Activated T-cell treated with anti-CD3 and anti-CD28 coated beads, Interleukin-2, amount 50 U/mL, for 4 hours (primary cell): ENCODE measurements at regions not wholly inside any gene's neighbourhood (a gene's known extent, or its start where the extent isn't known, plus 50 kb on each side); places are given as distances from the start of the nearest gene placed in this dataset.

Experiments used
- ATAC-seq, 2 donors: fragments of 200-7000 bp; cut with Tn5 transposase; one replicate each; pipeline ENCODE4 v1.10.0; 2021
- DNase-seq: peaks from one replicate; pipeline ENCODE4 v3.0.0-alpha.2; 2020
- H3K27me3 Mint-ChIP-seq: one replicate; pipeline ENCODE4 v1.8.0; 2021; ENCODE audit warnings: low read depth, mixed read lengths
- H3K36me3 Mint-ChIP-seq: one replicate; pipeline ENCODE4 v1.8.0; 2022; ENCODE audit warnings: mixed read lengths; ENCODE audit not compliant: insufficient read depth
- H3K4me1 Mint-ChIP-seq: one replicate; pipeline ENCODE4 v1.8.0; 2021; ENCODE audit warnings: low read depth, mixed read lengths
- H3K4me3 Mint-ChIP-seq: one replicate; pipeline ENCODE4 v1.8.0; 2021; ENCODE audit warnings: mild to moderate bottlenecking, moderate library complexity, mixed read lengths
- H3K9me3 Mint-ChIP-seq: one replicate; pipeline ENCODE4 v1.8.0; 2021; ENCODE audit warnings: mixed read lengths

DNA sequence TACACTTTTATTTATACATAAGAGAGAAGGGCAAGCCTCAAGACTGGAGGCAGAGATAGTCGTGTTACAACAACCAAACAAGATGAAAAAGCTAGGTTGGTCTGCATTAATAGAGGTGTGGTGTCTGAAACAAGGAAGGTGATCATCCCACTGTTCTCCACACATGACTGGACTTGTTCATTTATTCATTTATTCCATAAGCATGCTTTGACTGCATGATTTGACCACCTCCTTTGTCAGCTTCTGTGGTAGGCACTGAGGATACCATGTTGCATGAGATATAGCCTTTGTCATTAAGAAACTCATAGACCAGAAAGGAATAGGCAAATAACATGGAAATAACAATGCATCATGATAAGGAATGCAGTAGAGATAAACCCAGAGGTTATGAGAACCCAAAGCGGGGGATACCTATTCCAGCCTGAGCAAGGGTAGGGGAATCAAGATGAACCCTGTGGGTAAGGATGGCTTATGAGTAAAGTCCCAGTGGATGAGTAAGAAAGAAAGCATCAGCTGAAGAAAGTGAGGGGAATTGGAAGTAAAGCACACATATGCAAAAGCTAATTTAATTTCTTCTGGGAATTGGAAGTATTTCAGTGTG, 173.7 kb upstream of the FGGY start:
- DNase-seq (no peak), ATAC-seq (no peak)
- Mint-ChIP-seq H3K36me3 (no peaks in the 10 kb centered on the region), H3K27me3 (peaks cover 8% of the 10 kb centered on the region), H3K9me3 (peaks cover 3% of the 10 kb centered on the region), H3K4me3 (no peak overlapping the region), H3K4me1 (peaks cover 8% of the 10 kb centered on the region)

DNA sequence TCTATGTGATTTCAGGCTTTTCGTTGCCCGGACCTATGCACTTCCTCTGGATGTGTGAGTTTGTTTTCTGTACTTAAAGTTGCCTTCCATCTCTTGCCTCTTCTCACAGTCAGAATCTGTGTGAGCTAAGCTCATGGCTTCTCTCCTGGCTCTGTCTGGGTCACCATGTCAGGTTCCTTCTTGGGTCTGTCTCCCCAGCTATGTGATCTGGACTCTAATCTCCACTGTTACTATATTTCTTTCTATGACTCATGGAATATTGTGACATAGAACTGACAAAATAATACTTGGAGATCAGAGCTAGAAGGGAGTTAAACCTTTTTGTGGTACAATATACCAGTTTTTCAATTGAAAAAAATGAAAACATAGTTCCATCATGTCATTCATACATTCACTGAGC, 172.7 kb upstream of the FGGY start:
- ATAC-seq (no peak), DNase-seq (no peak)
- Mint-ChIP-seq H3K36me3 (no peaks in the 10 kb centered on the region), H3K4me1 (peaks cover 8% of the 10 kb centered on the region), H3K9me3 (peaks cover 3% of the 10 kb centered on the region), H3K4me3 (no peak overlapping the region), H3K27me3 (peaks cover 8% of the 10 kb centered on the region)

DNA sequence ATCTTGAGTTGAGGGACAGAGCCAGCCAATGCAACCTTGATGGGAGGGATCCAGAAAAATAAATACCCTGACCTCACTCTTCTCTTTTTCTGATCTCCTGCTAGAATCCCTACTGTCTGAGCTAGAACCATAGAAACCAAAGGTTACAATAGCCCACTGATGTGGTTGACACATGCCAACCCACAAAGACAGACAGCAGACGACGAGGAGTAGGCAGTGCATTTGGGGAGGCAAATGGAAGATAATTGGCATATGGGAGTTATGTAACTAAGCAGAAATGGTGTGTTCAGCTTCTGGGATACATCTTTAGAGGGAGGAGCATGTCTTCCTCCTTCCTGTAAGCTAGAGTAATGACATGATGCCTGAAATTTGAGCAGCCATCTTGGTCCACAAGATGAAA, 171.7 kb upstream of the FGGY start:
- no peak overlapping the region for H3K4me3 Mint-ChIP-seq
- no peaks in the 10 kb centered on the region for H3K36me3 Mint-ChIP-seq
- peaks cover 8% of the 10 kb centered on the region for H3K4me1 Mint-ChIP-seq
- peaks cover 8% of the 10 kb centered on the region for H3K27me3 Mint-ChIP-seq
- peaks cover 3% of the 10 kb centered on the region for H3K9me3 Mint-ChIP-seq
- DNase-seq (no peak), ATAC-seq (no peak)

DNA sequence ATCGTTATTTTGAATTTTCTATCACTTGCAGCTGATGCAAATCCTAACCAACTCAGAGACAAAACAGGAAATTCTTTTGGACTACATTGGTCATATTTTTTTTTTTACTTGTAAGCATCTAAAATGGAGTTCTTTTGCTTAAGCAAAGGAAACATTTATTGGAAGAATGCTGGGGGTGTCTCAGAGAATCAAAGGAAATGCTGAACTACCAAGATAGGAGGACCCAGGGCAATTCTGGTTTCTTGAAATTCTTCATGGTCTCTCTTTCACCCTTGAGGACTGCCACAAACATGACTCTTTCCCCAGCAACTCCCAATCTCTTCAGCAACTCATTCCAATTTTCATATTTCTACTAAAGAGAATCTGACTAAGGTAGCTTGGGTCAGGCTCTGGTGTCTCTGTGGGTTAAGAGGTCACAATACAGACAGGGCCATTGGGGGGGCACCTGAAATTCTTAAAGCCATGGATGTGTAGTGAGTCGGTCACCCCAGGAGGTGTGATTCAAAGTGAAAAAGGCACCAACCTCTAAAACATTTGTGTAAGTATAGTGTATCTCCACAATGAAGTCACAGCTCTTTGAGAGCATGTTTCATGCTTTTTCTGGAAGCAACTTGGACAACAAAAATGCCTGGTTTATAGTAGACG, 171.1 kb upstream of the FGGY start:
- no peaks in the 10 kb centered on the region for H3K36me3 Mint-ChIP-seq
- H3K4me1 Mint-ChIP-seq, result peaks cover 8% of the 10 kb centered on the region
- H3K27me3 Mint-ChIP-seq, result peaks cover 8% of the 10 kb centered on the region
- ATAC-seq, result peak in 1 of 2 donors; percentile 46
- no peak for DNase-seq
- H3K9me3 Mint-ChIP-seq, result peaks cover 3% of the 10 kb centered on the region
- H3K4me3 Mint-ChIP-seq, result no peak overlapping the region

DNA sequence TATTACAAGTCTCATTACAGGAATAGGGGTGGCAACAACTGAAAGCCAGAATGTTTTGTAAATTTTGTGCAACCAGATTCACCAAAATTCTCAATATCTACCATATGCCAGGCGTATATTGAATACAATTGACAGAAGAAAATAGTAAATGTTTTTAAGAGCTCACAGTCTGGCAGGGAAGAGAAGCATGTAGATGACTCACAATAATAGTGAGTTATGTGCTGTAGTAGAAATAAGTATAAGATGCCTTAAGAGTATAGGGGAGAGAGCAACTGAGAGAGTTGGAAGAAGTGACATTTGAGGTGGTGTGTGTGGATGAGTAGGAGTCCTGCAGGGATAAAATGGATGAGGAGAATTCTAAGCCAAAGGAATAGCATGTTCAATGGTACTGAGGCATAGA, 170.5 kb upstream of the FGGY start:
- peaks cover 8% of the 10 kb centered on the region for H3K27me3 Mint-ChIP-seq
- peaks cover 3% of the 10 kb centered on the region for H3K9me3 Mint-ChIP-seq
- ATAC-seq (no peak), DNase-seq (no peak)
- peaks cover 8% of the 10 kb centered on the region for H3K4me1 Mint-ChIP-seq
- no peak overlapping the region for H3K4me3 Mint-ChIP-seq
- H3K36me3 Mint-ChIP-seq, result no peaks in the 10 kb centered on the region

DNA sequence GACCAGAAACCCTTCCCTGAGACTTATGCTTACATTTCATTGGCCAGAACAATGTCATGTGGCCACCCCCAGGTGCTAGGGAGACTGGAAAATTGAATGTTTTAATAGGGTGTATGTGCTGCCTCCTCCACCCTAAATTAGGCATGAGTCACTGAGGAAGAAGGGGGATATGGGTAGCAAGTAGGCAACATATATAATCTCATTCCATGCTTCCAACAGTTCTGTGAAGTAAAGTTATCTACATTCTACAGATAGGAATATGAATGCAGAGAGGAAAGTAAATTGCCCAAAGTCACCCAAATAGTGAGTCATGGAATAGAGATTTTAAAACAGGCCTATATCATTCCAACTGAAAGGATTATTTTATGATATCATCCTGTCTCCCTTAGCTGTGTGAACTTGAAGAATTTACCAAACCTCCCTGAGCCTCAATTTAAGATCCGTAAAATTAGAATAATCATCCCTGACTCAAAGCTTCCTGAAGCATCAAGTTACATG, 168.6 kb upstream of the FGGY start:
- Mint-ChIP-seq H3K4me3 (no peak overlapping the region), H3K27me3 (peaks cover 4% of the 10 kb centered on the region), H3K36me3 (no peaks in the 10 kb centered on the region), H3K4me1 (peaks cover 8% of the 10 kb centered on the region), H3K9me3 (peaks cover 3% of the 10 kb centered on the region)
- no peak for DNase-seq
- no peak for ATAC-seq

DNA sequence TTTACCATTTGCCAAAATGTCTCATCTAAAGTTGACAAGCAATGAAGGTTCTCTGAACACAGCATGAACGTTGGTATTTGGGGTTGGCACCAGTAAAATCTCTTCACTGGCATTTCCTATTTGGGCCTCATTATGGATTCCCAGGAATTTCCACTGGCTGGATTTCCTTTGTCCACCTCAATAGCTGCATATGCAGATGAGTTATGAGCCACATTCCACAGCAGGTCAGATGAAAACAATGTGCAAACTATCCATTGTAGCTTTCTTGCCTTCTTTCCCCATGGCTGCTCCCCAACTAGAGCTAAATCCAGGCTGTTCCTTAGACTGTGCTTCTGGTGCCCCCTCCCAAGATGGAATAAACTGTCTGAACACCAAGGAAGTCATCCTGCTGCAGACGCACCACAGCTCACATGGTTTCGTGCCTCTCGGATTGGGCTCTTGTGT, 168.1 kb upstream of the FGGY start:
- no peak for DNase-seq
- Mint-ChIP-seq H3K4me1 (peaks cover 8% of the 10 kb centered on the region), H3K9me3 (peaks cover 3% of the 10 kb centered on the region), H3K27me3 (peaks cover 2% of the 10 kb centered on the region), H3K36me3 (no peaks in the 10 kb centered on the region), H3K4me3 (no peak overlapping the region)
- no peak for ATAC-seq

DNA sequence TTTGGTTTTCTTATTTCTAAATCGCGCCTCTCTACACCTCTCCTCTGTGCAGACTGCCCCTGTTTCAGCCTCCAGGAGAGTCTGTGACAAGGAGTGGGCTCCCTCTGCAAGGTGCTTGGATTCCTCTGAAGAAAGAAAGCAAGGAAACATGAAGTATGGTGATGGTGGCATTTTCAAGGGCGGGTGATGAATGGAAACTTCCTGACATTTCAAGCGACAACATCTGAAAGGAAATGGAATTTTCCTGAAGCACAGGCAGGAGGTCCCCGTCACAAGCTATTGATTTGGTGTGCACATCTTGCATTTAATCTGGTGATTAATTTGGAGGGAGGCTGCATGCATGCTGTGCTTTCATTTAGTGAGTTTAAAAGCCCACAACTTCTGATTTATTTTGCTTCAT, 164.6 kb upstream of the FGGY start:
- DNase-seq (no peak), ATAC-seq (no peak)
- no peak overlapping the region for H3K4me3 Mint-ChIP-seq
- no peaks in the 10 kb centered on the region for H3K36me3 Mint-ChIP-seq
- H3K9me3 Mint-ChIP-seq, result no peaks in the 10 kb centered on the region
- no peaks in the 10 kb centered on the region for H3K4me1 Mint-ChIP-seq
- H3K27me3 Mint-ChIP-seq, result no peaks in the 10 kb centered on the region

DNA sequence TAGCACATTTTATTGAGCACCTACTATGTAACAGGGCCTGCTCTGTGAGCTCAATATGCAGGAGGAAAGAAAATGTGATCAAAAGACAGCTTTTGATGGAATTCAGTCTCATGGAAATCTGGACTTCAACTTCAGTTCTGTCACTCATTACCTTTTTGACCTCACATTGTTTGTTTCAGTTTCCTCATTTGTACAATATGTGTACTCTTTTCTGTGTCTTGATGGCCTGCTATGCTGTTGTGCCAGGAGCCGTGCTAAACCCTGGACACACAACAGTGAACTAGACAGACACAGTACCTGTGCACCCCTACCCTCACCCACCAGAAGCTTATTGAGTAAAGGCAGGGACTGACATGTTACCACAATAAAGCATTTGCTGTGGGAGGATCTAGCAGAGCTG, 162.9 kb upstream of the FGGY start:
- Mint-ChIP-seq H3K9me3 (no peaks in the 10 kb centered on the region), H3K36me3 (no peaks in the 10 kb centered on the region), H3K27me3 (no peaks in the 10 kb centered on the region), H3K4me1 (peaks cover 3% of the 10 kb centered on the region), H3K4me3 (no peak overlapping the region)
- DNase-seq (no peak), ATAC-seq (no peak)

DNA sequence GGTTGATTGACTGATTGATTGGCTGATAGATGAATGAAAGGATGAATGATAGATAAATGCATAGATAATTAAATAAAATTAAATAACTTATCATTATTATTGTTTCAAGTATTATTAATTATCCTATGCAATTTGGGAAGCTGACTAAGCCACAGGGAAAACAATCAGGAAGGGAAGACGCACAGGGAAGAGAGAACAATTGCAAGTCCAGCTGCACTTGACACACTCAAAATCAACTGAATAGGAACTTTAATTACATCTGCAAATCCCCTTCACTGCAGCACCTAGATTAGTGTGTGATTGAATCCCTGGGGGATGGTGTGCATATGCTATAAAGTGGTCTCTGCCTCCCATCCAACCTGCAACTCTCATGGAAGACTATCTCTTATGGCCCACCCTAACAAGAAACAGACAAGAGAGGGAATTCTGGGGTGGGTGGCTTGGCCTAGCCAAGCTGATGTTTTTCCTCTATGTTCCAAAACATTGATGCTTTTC, 161.1 kb upstream of the FGGY start:
- Mint-ChIP-seq H3K4me3 (no peak overlapping the region), H3K27me3 (no peaks in the 10 kb centered on the region), H3K4me1 (peaks cover 3% of the 10 kb centered on the region), H3K9me3 (no peaks in the 10 kb centered on the region), H3K36me3 (no peaks in the 10 kb centered on the region)
- no peak for DNase-seq
- no peak for ATAC-seq

DNA sequence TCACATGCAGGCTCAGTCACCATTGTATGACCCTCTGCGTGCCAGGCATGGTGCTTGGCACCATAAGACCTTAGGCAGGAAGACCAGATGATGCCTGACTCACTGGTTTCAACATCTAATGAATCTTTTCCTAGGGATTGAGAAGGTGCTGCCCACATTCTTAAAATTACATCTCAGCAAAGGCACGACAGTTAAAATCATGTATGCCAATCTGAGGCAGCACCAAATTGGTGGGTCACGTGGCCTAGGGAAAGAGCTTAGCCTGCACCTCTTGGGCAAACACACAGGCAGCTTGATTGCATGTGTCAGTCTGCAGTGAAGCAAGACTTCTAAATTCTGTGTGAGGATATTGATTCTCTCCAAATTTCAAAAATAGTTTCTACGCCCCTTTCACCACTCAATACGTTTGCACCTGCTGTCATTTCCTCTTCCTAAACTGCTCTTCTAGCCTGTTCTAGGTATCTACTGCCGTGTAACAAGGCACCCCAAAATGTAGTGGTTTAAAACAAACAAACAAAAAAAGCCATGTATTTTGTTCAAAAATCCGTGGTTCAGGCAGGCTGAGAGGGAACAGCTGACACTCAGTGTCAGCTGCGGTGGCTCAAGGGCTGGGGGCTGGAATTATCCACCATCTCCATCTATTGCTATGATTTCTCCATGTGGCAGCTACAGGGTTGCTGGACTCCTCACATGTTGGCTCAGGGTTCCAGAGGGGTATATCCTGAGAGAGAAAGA, 160.2 kb upstream of the FGGY start:
- ATAC-seq (no peak), DNase-seq (no peak)
- Mint-ChIP-seq H3K4me1 (peaks cover 3% of the 10 kb centered on the region), H3K36me3 (no peaks in the 10 kb centered on the region), H3K27me3 (no peaks in the 10 kb centered on the region), H3K4me3 (no peak overlapping the region), H3K9me3 (no peaks in the 10 kb centered on the region)

DNA sequence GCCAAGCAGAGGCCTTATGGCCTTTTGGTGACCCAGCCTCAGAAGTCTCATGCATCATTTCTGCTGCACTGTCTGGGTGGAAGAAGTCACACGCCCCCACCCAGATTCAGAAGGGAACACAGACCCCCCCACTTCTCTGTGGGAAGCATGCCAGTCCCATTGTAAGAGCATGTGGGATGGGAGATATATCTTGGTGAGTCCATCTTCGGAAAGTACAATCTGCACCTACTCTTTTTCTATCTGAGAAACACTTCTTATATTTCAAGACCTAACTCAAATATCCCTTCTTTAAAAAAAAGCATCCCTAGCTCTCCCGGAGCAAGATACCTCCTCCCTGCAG, 159.6 kb upstream of the FGGY start:
- ATAC-seq (no peak), DNase-seq (no peak)
- Mint-ChIP-seq H3K4me1 (peaks cover 3% of the 10 kb centered on the region), H3K27me3 (no peaks in the 10 kb centered on the region), H3K4me3 (no peak overlapping the region), H3K9me3 (no peaks in the 10 kb centered on the region), H3K36me3 (no peaks in the 10 kb centered on the region)

DNA sequence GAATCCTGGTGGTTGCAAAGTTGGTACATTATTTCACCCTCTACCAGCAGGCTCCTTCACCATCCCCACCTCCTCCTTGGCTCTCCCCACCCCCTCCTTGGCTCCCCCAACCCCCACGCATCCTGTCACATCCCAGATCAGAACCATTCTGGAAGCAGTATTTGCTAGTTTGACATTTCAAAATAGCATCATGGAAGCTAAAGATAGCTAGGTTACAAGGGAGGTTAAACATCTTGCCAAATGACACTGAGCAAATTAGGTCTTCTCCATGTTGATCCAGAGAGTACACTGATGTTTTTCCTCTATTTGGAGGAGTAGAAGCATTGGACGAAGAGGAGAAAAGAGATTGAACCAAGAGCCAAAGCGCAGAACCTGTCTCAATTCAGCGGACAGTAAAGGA, 158.9 kb upstream of the FGGY start:
- Mint-ChIP-seq H3K9me3 (no peaks in the 10 kb centered on the region), H3K27me3 (no peaks in the 10 kb centered on the region), H3K4me3 (no peak overlapping the region), H3K36me3 (no peaks in the 10 kb centered on the region), H3K4me1 (peaks cover 8% of the 10 kb centered on the region)
- no peak for ATAC-seq
- DNase-seq, result no peak

DNA sequence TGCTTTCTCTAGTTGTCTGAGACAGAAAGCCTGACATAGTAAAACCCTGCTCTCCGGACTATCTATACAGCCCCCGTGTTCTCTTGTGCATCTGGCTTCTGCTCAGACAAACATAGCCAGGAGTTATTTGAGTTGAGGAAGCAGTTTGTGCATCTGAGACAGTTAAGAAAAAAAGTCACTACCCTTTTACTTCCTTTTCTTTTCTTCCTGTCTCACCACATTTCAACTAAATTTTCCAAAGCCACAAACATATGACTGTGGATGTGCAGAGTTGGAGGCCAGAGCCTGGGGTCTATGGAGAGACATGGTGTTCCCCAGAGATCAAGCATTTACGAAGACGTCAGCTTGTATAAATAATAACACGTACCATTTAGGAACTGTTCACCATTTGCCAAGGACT, 158.5 kb upstream of the FGGY start:
- no peak for ATAC-seq
- DNase-seq, result no peak
- Mint-ChIP-seq H3K9me3 (no peaks in the 10 kb centered on the region), H3K4me1 (peaks cover 8% of the 10 kb centered on the region), H3K4me3 (no peak overlapping the region), H3K36me3 (no peaks in the 10 kb centered on the region), H3K27me3 (no peaks in the 10 kb centered on the region)

DNA sequence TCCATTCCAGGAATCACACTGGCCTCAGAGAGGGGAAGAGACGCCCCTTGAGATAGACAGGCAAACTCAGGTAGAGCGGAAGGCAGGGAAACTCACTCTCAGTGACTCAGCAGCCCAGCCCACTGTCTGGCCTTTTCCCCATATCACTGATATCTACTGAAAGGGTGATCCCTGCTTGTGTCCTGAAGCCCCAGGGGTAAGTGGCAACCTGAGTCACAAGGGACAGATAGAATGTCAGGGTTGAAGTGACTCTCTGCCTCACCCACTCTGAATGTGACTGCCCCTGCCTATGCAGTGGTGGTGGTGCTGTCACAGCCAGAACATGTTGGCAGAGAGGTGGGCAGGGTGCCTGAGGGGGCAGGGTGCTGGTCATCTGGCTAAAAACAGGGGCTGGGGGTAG, 157.5 kb upstream of the FGGY start:
- Mint-ChIP-seq H3K27me3 (no peaks in the 10 kb centered on the region), H3K9me3 (no peaks in the 10 kb centered on the region), H3K36me3 (no peaks in the 10 kb centered on the region), H3K4me1 (peaks cover 8% of the 10 kb centered on the region), H3K4me3 (no peak overlapping the region)
- DNase-seq (no peak), ATAC-seq (no peak)
